ENCODE measurements at regions not wholly inside any gene's neighbourhood (a gene's known extent, or its start where the extent isn't known, plus 50 kb on each side); places are given as distances from the start of the nearest gene placed in this dataset.

DNA sequence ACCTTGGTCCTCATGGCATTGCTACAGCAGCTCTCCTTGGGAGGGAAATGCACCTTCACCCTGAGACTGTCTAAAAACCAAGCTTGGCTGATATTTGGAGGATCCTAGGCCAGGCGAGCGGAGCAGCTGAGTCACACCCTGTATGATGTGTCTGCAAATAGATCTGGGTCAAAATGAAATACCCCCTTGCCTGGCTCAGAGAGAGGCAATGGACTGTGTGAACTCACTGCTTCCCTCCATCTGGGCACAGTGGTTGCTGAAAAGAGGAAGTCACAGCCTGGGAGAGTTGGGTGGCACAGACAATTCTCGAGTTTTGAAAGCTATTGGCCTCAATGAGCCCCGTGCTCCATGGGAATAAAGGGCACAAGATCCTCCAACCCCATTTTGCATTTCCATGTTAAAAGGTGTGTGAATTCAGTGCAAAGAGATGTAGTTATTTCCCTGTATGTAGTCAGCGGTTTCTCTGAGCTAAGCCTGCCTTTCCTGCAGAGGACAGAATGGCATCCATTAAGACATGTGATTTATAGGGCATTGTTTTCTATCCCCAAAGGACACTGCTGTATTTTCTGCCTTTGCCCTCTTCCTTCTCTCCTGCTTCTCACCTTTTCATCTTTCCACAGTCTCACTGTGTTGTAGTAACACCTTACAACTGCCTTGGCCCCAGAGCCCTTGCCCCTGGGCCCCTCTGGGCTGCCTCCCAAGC, 177.2 kb downstream of the GADD45G start:
- no peaks in the 10 kb centered on the region for H3K36me3 ChIP-seq (ENCODE audit: control insufficient read depth in 2 of 4, insufficient read depth in 4 of 4, low read length in 3 of 4)
- no peaks in the 10 kb centered on the region for H3K4me1 ChIP-seq (replicated peaks in 1 of 4; ENCODE audit: control insufficient read depth in 3 of 4, insufficient read depth in 4 of 4, low read length in 3 of 4)
- peak overlapping the region; percentile 64; the same call in 1 of the 2 replicates for H2BK20ac ChIP-seq (ENCODE audit: low read length)
- no peaks in the 10 kb centered on the region for H3K79me1 ChIP-seq (ENCODE audit: low read depth, low read length)
- no peak overlapping the region for H2BK120ac ChIP-seq (replicated peaks; ENCODE audit: low read depth, low read length)
- H3K18ac ChIP-seq (ENCODE audit: extremely low read depth, low read length) = no peak overlapping the region
- H3K14ac ChIP-seq (ENCODE audit: insufficient read length) = no peak overlapping the region
- H3K23me2 ChIP-seq (ENCODE audit: low read depth, low read length) = no peaks in the 10 kb centered on the region
- H3K4me3 ChIP-seq (ENCODE audit: extremely low read depth in 1 of 4, insufficient read depth in 2 of 4, low read depth in 3 of 4, low read length in 4 of 4) = no peak overlapping the region
- no peak overlapping the region for H3K27ac ChIP-seq (ENCODE audit: low read depth, low read length)
- WGBS, 2 experiments (ENCODE audit: extremely low coverage in 1 of 2, insufficient coverage in 1 of 2, insufficient read length in 1 of 2, insufficient replicate concordance in 2 of 2, low coverage in 1 of 2, low lambda C conversion rate in 2 of 2, missing lambda C conversion rate in 1 of 2) = 92% methylated on average over 5 of the region's 5 CpGs; no CpG with 5 or more reads in 1 of the 2 experiments
- no peak overlapping the region for H4K8ac ChIP-seq (ENCODE audit: extremely low read depth, insufficient read depth, low read length)
- no peak overlapping the region for H3K23ac ChIP-seq (ENCODE audit: insufficient read length)
- CTCF ChIA-PET (ENCODE audit: partially characterized antibody) = interaction anchor here (0.6 to 1.5 kb wide), 4 partner anchors 27 to 1633 kb away, joined by 4 to 6 read pairs (median 4); no protein-coding TSS in a partner anchor
- H3K9me3 ChIP-seq (ENCODE audit: insufficient read depth in 2 of 2, low read depth in 1 of 2, low read length in 1 of 2) = no peaks in the 10 kb centered on the region
- no peak overlapping the region for H4K91ac ChIP-seq (replicated peaks; ENCODE audit: insufficient read length, low read length)
- H3K4ac ChIP-seq (replicated peaks; ENCODE audit: insufficient read length, low read depth, low read length) = no peak overlapping the region
- FAIRE-seq (no peak), DNase-seq (ENCODE audit: low read depth in 1 of 2, low spot score in 2 of 2) (no peak)
- no peak overlapping the region for H2BK5ac ChIP-seq (ENCODE audit: low read depth, low read length)
- H3K27me3 ChIP-seq (replicated peaks in 1 of 4; ENCODE audit: control insufficient read depth in 3 of 4, extremely low read depth in 1 of 4, insufficient read depth in 3 of 4, low read length in 3 of 4) = no peaks in the 10 kb centered on the region
- POLR2A ChIA-PET (ENCODE audit: partially characterized antibody) = interaction anchor here (1.2 kb wide), 1 partner anchor 177 kb away, joined by 3 read pairs; the partner anchor contains the start of gene GADD45G
- H4K5ac ChIP-seq (ENCODE audit: insufficient read length, low read depth, low read length) = no peak overlapping the region
- H2BK12ac ChIP-seq (ENCODE audit: low read depth, low read length) = no peak overlapping the region
- no peak overlapping the region for H2AK5ac ChIP-seq (ENCODE audit: low read depth, low read length)
- H2BK15ac ChIP-seq (ENCODE audit: low read length) = no peak overlapping the region
- no peak overlapping the region for H2AFZ ChIP-seq (ENCODE audit: low read length)
- TF ChIP-seq JUND (IDR thresholded peaks at IDR 0.05; ENCODE audit: low read length) = no peak
- no peak overlapping the region for H3K56ac ChIP-seq (replicated peaks; ENCODE audit: insufficient read length, low read depth, low read length)
- no peaks in the 10 kb centered on the region for H3K79me2 ChIP-seq (ENCODE audit: control insufficient read depth in 1 of 2, insufficient read depth in 2 of 2, low read length in 2 of 2)
- H4K20me1 ChIP-seq (replicated peaks in 1 of 2; ENCODE audit: control insufficient read depth in 1 of 2, insufficient read depth in 2 of 2, low read length in 2 of 2) = no peaks in the 10 kb centered on the region
- H3K4me2 ChIP-seq (ENCODE audit: insufficient read depth in 1 of 2, low read depth in 2 of 2, low read length in 2 of 2) = no peak overlapping the region
- H3K9ac ChIP-seq (replicated peaks in 1 of 4; ENCODE audit: extremely low read depth in 1 of 4, low read depth in 3 of 4, low read length in 3 of 4) = no peak overlapping the region

Measured in H1 (cell line).